ENCODE measurements at regions not wholly inside any gene's neighbourhood (a gene's known extent, or its start where the extent isn't known, plus 50 kb on each side); places are given as distances from the start of the nearest gene placed in this dataset.

- H3K9ac ChIP-seq (ENCODE audit: control insufficient read depth, insufficient read depth, low read length): no peak overlapping the region
- no peak overlapping the region for H3K4me3 ChIP-seq
- no peaks in the 10 kb centered on the region for H3K4me1 ChIP-seq (ENCODE audit: control insufficient read depth, insufficient read depth, low read length)
- ChIA-PET SMC1A (ENCODE audit: uncharacterized antibody, unreplicated experiment) (no interaction called here), POLR2A (no interaction called here), CTCF (no interaction called here), RAD21 (ENCODE audit: unreplicated experiment) (no interaction called here)
- no TSS peak for BruUV-seq (replicated peaks)
- in situ Hi-C loops (cut with MboI) (no loop called here), intact Hi-C loops (cut with micrococcal nuclease; ENCODE audit: unreplicated experiment) (no loop called here)
- ATAC-seq (no peak), DNase-seq (ENCODE audit: low read depth, low spot score) (no peak), FAIRE-seq (no peak)
- no peaks in the 10 kb centered on the region for H3K36me3 ChIP-seq (ENCODE audit: control insufficient read depth in 2 of 2, insufficient read depth in 2 of 2, low read length in 1 of 2)
- H4K20me1 ChIP-seq (ENCODE audit: control insufficient read depth, insufficient read depth): no peaks in the 10 kb centered on the region
- no peaks in the 10 kb centered on the region for H3K79me2 ChIP-seq (ENCODE audit: control insufficient read depth, insufficient read depth, low read length)
- H3K9me3 ChIP-seq (replicated peaks; ENCODE audit: control insufficient read depth, insufficient read depth, low read length): no peaks in the 10 kb centered on the region
- no peak overlapping the region for H2AFZ ChIP-seq (ENCODE audit: control insufficient read depth, low read depth, low read length)
- H3K4me2 ChIP-seq (ENCODE audit: control insufficient read depth, insufficient read depth): no peak overlapping the region
- H3K27me3 ChIP-seq (replicated peaks in 1 of 2; ENCODE audit: control insufficient read depth in 2 of 2, insufficient read depth in 2 of 2, low read length in 1 of 2): no peaks in the 10 kb centered on the region
- H3K27ac ChIP-seq (ENCODE audit: control insufficient read depth, insufficient read depth): no peak overlapping the region
- TF ChIP-seq BMI1 (IDR thresholded peaks at IDR 0.05; ENCODE audit: borderline replicate concordance): no peak
- no peak for TF ChIP-seq IKZF2 (IDR thresholded peaks at IDR 0.05)
- TF ChIP-seq SIX5 (IDR thresholded peaks at IDR 0.05; ENCODE audit: low read depth, low read length, severe bottlenecking): no peak
- TF ChIP-seq NRF1 (conservative IDR thresholded peaks at IDR 0.05; ENCODE audit: low read depth, low read length): no peak
- no peak for TF ChIP-seq SP1 (IDR thresholded peaks at IDR 0.05; ENCODE audit: low read depth, low read length)
- TF ChIP-seq ZNF592 (IDR thresholded peaks at IDR 0.05): no peak
- TF ChIP-seq E4F1 (IDR thresholded peaks at IDR 0.05; ENCODE audit: borderline replicate concordance, partially characterized antibody): no peak
- TF ChIP-seq ZZZ3 (IDR thresholded peaks at IDR 0.05; ENCODE audit: control insufficient read depth, insufficient read length, low read depth): no peak
- no peak for TF ChIP-seq USF1 (IDR thresholded peaks at IDR 0.05; ENCODE audit: borderline replicate concordance, extremely low read length, insufficient read depth, low read depth, low read length)
- TF ChIP-seq EZH2 (IDR thresholded peaks at IDR 0.05; ENCODE audit: borderline replicate concordance, control insufficient read depth, low read depth, low read length): no peak
- no peak for TF ChIP-seq ASH2L (IDR thresholded peaks at IDR 0.05; ENCODE audit: borderline replicate concordance, low read depth)
- no peak for TF ChIP-seq RCOR1 (conservative IDR thresholded peaks at IDR 0.05; ENCODE audit: low read depth, low read length)
- TF ChIP-seq SMAD1 (IDR thresholded peaks at IDR 0.05; ENCODE audit: low read depth, partially characterized antibody): no peak
- TF ChIP-seq EP300 (IDR thresholded peaks at IDR 0.05; ENCODE audit: borderline replicate concordance in 1 of 2, control insufficient read depth in 1 of 2, low read depth in 2 of 2, low read length in 2 of 2): no peak
- WGBS (ENCODE audit: insufficient coverage, insufficient replicate concordance, low lambda C conversion rate, missing lambda C conversion rate): 71% methylated on average over 4 of the region's 4 CpGs
Measured at GRCh38 chr2:166634706-166635105, 140.7 kb upstream of the SCN7A start.
